ACC112 (cell line): ENCODE measurements at regions not wholly inside any gene's neighbourhood (a gene's known extent, or its start where the extent isn't known, plus 50 kb on each side); places are given as distances from the start of the nearest gene placed in this dataset.
A peak's percentile ranks its signal among the peaks of the same experiment; 100 is the strongest.

Experiments
- H2AFZ ChIP-seq: fragments of 200-600 bp; sonication (generic); one replicate; pipeline ENCODE4 v1.6.0; 2017; ENCODE audit warnings: antibody characterized with exemption, low read length; ENCODE audit not compliant: unreplicated experiment
- H3K27ac ChIP-seq: fragments of 200-600 bp; sonication (generic); 2 replicates; pipeline ENCODE4 v1.5.1; 2014; ENCODE audit warnings: low read depth, mild to moderate bottlenecking, antibody characterized with exemption, low read length, moderate library complexity
- H3K27me3 ChIP-seq: fragments of 200-600 bp; sonication (generic); 2 replicates; pipeline ENCODE4 v1.6.1; 2014; ENCODE audit warnings: mild to moderate bottlenecking, antibody characterized with exemption, low read length, moderate library complexity, mixed read lengths; ENCODE audit not compliant: insufficient read depth
- H3K36me3 ChIP-seq: fragments of 200-600 bp; sonication (generic); 2 replicates; pipeline ENCODE4 v1.6.1; 2016; ENCODE audit warnings: mild to moderate bottlenecking, antibody characterized with exemption, low read length, moderate library complexity, mixed read lengths; ENCODE audit not compliant: insufficient read depth
- H3K4me1 ChIP-seq: fragments of 200-600 bp; sonication (generic); one replicate; pipeline ENCODE4 v1.6.1; 2016; ENCODE audit warnings: low read length, mixed read lengths; ENCODE audit not compliant: insufficient read depth, unreplicated experiment, control insufficient read depth
- H3K4me3 ChIP-seq: fragments of 200-600 bp; sonication (generic); 2 replicates; pipeline ENCODE4 v1.5.1; 2014; ENCODE audit warnings: mild to moderate bottlenecking, low read depth, low read length
- H3K79me2 ChIP-seq: fragments of 200-600 bp; sonication (generic); one replicate; pipeline ENCODE4 v1.6.0; 2016; ENCODE audit warnings: low read length; ENCODE audit not compliant: control insufficient read depth, unreplicated experiment, insufficient read depth

DNA sequence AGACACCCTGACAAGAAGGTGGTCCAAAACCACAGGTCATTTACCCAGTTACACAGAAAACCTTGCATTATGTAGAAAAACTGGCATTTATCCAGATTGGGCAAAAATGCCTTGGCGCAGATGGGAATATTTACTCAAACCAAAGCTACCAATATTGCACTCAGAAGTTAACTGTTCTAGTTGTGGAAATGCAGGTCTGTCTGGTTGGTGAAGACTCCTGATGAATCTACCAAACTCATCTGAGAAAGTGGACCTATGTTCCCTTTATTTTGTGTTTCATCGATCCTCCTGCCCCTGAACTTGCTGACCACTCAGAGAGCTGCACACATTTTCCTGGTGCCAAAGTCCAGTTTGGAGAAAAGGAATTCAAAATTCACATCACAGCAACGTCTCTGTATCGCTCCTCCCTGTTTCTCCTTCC is 85.2 kb upstream of the ALDH1A1 start:
- H3K36me3 ChIP-seq = no peaks in the 10 kb centered on the region
- no peak overlapping the region for H2AFZ ChIP-seq
- H3K27me3 ChIP-seq = no peaks in the 10 kb centered on the region
- H3K79me2 ChIP-seq = no peaks in the 10 kb centered on the region
- H3K4me1 ChIP-seq = peaks cover 16% of the 10 kb centered on the region
- no peak overlapping the region for H3K27ac ChIP-seq
- no peak overlapping the region for H3K4me3 ChIP-seq

DNA sequence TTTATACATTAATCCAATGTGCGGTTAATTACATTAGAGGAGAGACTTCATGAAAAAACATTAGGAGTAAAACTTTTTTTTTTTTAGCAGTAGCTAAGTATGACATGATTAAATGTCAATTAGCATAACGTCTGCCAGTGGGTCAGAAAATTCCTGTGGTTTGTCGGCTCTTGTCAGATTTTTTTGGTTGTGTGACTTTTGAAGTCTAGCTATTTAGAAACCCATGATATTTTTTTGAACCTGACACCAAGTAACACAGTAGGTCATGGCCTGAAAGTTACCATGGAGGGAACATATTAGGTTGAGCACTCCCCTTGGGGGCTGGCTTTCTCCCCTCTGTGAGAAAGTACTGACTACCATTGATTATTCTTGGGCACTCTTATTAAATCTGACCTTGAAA is 84.8 kb upstream of the ALDH1A1 start:
- Histone ChIP-seq H3K79me2 (no peaks in the 10 kb centered on the region), H3K36me3 (no peaks in the 10 kb centered on the region), H3K4me3 (no peak overlapping the region), H3K27me3 (no peaks in the 10 kb centered on the region), H2AFZ (no peak overlapping the region), H3K27ac (no peak overlapping the region), H3K4me1 (peaks cover 16% of the 10 kb centered on the region)

DNA sequence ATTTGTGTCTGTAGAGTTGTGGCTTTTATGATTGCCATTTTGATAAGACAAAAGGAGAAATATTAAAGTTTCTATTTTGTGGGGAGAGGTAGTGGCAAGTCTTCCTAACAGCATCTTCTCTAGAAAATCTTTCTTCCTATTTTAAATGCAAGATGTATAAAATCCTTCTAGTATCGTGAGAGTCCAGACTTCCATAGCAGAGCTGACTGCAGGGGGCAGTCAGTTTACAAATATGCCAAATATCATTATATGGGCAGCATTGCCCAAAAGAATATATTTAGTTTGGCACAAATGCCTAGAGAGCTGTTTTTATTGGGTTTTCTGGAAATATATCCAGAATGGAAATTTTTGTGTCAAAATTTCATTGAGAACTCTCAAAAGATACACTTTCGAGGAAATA is 82.1 kb upstream of the ALDH1A1 start:
- Histone ChIP-seq H3K79me2 (no peaks in the 10 kb centered on the region), H3K4me3 (no peak overlapping the region), H3K4me1 (peaks cover 16% of the 10 kb centered on the region), H3K27me3 (no peaks in the 10 kb centered on the region), H3K36me3 (no peaks in the 10 kb centered on the region), H3K27ac (no peak overlapping the region), H2AFZ (no peak overlapping the region)

GRCh38 chr9:73031350-73031749 is 78.5 kb upstream of the ALDH1A1 start:
- no peak overlapping the region for H2AFZ ChIP-seq
- no peak overlapping the region for H3K27ac ChIP-seq
- no peaks in the 10 kb centered on the region for H3K4me1 ChIP-seq
- no peaks in the 10 kb centered on the region for H3K79me2 ChIP-seq
- H3K27me3 ChIP-seq = no peaks in the 10 kb centered on the region
- no peaks in the 10 kb centered on the region for H3K36me3 ChIP-seq
- no peak overlapping the region for H3K4me3 ChIP-seq

DNA sequence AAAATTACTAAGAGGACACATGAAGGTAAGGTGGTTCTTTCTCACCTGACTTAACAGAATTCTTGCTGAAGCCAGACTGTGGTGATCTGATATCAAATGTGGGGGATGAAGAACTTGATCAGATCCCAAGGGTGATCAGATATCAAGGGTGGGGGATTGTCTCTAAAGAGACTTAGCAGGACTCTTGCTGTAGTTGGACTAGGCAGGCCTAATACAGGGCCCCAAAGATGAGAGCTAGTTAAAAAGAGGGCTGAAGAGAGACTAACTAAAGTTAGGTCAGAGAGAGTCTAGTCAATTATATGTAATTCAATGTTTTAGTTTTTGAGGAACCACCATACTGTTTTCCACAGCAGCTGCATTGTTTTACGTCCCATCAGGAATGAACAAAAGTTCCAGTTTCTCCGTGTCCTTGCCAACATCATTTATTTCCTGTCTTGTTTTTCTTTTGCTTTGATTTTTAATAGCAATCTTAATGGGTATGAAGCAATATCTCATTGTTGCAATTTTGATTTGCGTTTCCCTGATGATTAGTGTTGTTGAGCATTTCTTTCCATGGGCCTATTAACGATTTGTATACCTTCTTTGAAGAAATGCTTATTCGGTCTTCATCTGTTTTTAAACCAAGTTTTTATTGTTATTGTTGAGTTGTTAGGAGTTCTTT is 77.6 kb upstream of the ALDH1A1 start:
- Histone ChIP-seq H3K4me3 (no peak overlapping the region), H2AFZ (no peak overlapping the region), H3K79me2 (no peaks in the 10 kb centered on the region), H3K27me3 (no peaks in the 10 kb centered on the region), H3K36me3 (no peaks in the 10 kb centered on the region), H3K4me1 (no peaks in the 10 kb centered on the region), H3K27ac (no peak overlapping the region)

DNA sequence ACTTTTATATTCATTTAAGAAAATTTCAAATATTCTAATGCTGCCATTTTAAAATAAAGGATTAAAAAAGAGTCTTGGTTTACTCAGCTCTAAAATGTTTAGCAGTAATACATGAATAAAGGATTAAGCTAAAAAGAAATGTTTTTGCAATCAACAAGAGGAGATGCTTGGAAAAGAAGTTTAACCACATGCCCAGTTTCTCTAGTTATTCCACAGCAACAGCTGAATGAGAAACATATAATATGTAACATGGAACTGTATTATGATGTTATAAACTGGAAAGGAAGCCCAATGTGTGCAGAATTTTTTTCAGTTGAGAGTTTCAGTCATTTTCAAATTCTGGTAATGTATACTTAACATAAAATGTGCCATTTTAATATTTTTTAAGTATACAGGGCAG is 76.5 kb upstream of the ALDH1A1 start:
- no peaks in the 10 kb centered on the region for H3K4me1 ChIP-seq

DNA sequence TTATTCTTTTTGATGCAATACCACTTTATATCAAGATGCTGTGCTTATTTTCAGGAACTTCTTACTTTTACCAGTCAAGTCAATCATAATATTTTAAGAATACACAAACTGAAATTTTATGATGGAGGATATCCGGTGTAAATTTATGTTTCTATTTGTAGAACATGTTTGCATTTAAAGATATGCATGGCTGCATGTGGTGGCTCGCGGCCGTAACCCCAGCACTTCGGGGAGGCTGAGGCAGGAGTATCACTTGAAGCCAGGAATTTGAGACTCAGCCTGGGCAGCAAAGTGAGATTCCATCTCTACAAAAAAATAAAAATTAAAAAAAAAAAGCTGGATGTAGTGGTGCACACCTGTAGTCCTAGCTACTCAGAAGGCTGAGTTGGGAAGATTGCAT is 73.5 kb upstream of the ALDH1A1 start:
- Histone ChIP-seq H3K27me3 (no peaks in the 10 kb centered on the region), H3K4me1 (peaks cover 13% of the 10 kb centered on the region), H3K27ac (no peak overlapping the region), H3K36me3 (no peaks in the 10 kb centered on the region), H3K4me3 (no peak overlapping the region), H3K79me2 (no peaks in the 10 kb centered on the region), H2AFZ (no peak overlapping the region)

More for the DNA sequence above, 76.5 kb upstream of the ALDH1A1 start:
- H3K27me3 ChIP-seq = no peaks in the 10 kb centered on the region
- no peak overlapping the region for H3K27ac ChIP-seq
- no peak overlapping the region for H3K4me3 ChIP-seq
- no peaks in the 10 kb centered on the region for H3K79me2 ChIP-seq
- no peaks in the 10 kb centered on the region for H3K36me3 ChIP-seq
- H2AFZ ChIP-seq = no peak overlapping the region

DNA sequence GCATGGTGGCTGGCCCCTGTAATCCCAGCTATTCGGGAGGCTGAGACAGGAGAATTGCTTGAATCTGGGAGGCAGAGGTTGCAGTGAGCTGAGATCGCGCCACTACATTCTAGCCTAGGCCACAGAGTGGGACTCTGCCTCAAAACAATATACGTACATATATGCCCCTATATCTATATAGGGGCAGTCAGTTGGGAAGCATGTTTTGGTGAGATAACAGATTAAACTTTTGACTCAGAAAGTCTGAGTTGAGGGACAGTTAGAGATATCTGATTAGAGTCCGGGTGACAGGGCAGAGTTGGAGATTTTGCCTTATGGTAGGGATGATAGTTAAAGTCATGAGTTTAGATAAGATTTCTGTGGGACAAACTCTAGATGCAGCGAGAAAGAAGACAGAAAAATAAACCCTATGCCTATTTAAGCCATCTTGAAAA is 71.8 kb upstream of the ALDH1A1 start:
- H2AFZ ChIP-seq = no peak overlapping the region
- H3K36me3 ChIP-seq = no peaks in the 10 kb centered on the region
- H3K4me1 ChIP-seq = peaks cover 13% of the 10 kb centered on the region
- no peak overlapping the region for H3K4me3 ChIP-seq
- H3K27me3 ChIP-seq = no peaks in the 10 kb centered on the region
- no peaks in the 10 kb centered on the region for H3K79me2 ChIP-seq
- H3K27ac ChIP-seq = no peak overlapping the region

GRCh38 chr9:73023025-73023541 is 70.2 kb upstream of the ALDH1A1 start:
- Histone ChIP-seq H2AFZ (peak overlapping the region; percentile 64), H3K4me1 (peaks cover 13% of the 10 kb centered on the region)

GRCh38 chr9:73022353-73022752 is 69.5 kb upstream of the ALDH1A1 start:
- Histone ChIP-seq H3K36me3 (peaks cover 5% of the 10 kb centered on the region; the same call in 1 of the 2 replicates), H3K4me3 (no peak overlapping the region), H3K27ac (no peak overlapping the region), H2AFZ (peak overlapping the region; percentile 4), H3K4me1 (peaks cover 13% of the 10 kb centered on the region), H3K79me2 (no peaks in the 10 kb centered on the region), H3K27me3 (no peaks in the 10 kb centered on the region)

More at GRCh38 chr9:73023025-73023541, 70.2 kb upstream of the ALDH1A1 start:
- no peaks in the 10 kb centered on the region for H3K79me2 ChIP-seq
- H3K27me3 ChIP-seq = no peaks in the 10 kb centered on the region
- no peak overlapping the region for H3K27ac ChIP-seq
- H3K4me3 ChIP-seq = peak overlapping the region; percentile 44; the same call in 1 of the 2 replicates
- peaks cover under 1% of the 10 kb centered on the region; the same call in 1 of the 2 replicates for H3K36me3 ChIP-seq

- peaks cover 5% of the 10 kb centered on the region; the same call in 1 of the 2 replicates for H3K36me3 ChIP-seq
- peak overlapping the region; percentile 29 for H2AFZ ChIP-seq
- H3K79me2 ChIP-seq = no peaks in the 10 kb centered on the region
- H3K27ac ChIP-seq = no peak overlapping the region
- H3K27me3 ChIP-seq = no peaks in the 10 kb centered on the region
- no peak overlapping the region for H3K4me3 ChIP-seq
- H3K4me1 ChIP-seq = peaks cover 13% of the 10 kb centered on the region
These were observed 68.0 kb upstream of the ALDH1A1 start for GRCh38 chr9:73020877-73021276.
